ENCODE measurements at regions not wholly inside any gene's neighbourhood (a gene's known extent, or its start where the extent isn't known, plus 50 kb on each side); places are given as distances from the start of the nearest gene placed in this dataset.
A peak's percentile ranks its signal among the peaks of the same experiment; 100 is the strongest.

- no peak for DNase-seq
Measured at GRCh38 chrX:39616098-39616729, 481.5 kb downstream of the BCOR start.

- no peak for DNase-seq
Measured at GRCh38 chrX:39616731-39617130, 481.0 kb downstream of the BCOR start.

GRCh38 chrX:39618178-39618577 is 479.6 kb downstream of the BCOR start:
- no peak for DNase-seq

- no peak for DNase-seq
Measured at GRCh38 chrX:39619182-39620009, 478.4 kb downstream of the BCOR start.

GRCh38 chrX:39624166-39624565 is 473.6 kb downstream of the BCOR start:
- no peak for DNase-seq

- no peak for DNase-seq
Measured at GRCh38 chrX:39625810-39626209, 471.9 kb downstream of the BCOR start.

GRCh38 chrX:39626749-39627148 is 471.0 kb downstream of the BCOR start:
- DNase-seq: no peak

GRCh38 chrX:39627257-39627656 is 470.5 kb downstream of the BCOR start:
- no peak for DNase-seq

GRCh38 chrX:39629001-39629400 is 468.8 kb downstream of the BCOR start:
- DNase-seq: no peak

GRCh38 chrX:39630344-39630743 is 467.4 kb downstream of the BCOR start:
- no peak for DNase-seq

GRCh38 chrX:39631276-39632229 is 466.2 kb downstream of the BCOR start:
- DNase-seq: no peak

GRCh38 chrX:39633293-39633692 is 464.5 kb downstream of the BCOR start:
- DNase-seq: no peak

GRCh38 chrX:39636481-39636880 is 461.3 kb downstream of the BCOR start:
- no peak for DNase-seq

- DNase-seq: no peak
Measured at GRCh38 chrX:39638526-39638925, 459.2 kb downstream of the BCOR start.

GRCh38 chrX:39639871-39640270 is 457.9 kb downstream of the BCOR start:
- DNase-seq: no peak

GRCh38 chrX:39640866-39641265 is 456.9 kb downstream of the BCOR start:
- no peak for DNase-seq

GRCh38 chrX:39642071-39642470 is 455.7 kb downstream of the BCOR start:
- no peak for DNase-seq

- no peak for DNase-seq
Measured at GRCh38 chrX:39643550-39643949, 454.2 kb downstream of the BCOR start.

GRCh38 chrX:39645178-39645895 is 452.4 kb downstream of the BCOR start:
- DNase-seq: peak; percentile 62

GRCh38 chrX:39648548-39649254 is 449.1 kb downstream of the BCOR start:
- no peak for DNase-seq

GRCh38 chrX:39650768-39651347 is 446.9 kb downstream of the BCOR start:
- DNase-seq: no peak

- DNase-seq: peak; percentile 62
Measured at GRCh38 chrX:39652336-39652735, 445.4 kb downstream of the BCOR start.

Data from activated effector memory CD4-positive, alpha-beta T cell treated with anti-CD3 and anti-CD28 coated beads, Interleukin-2, amount 50 U/mL, for 16 hours (primary cell).